ENCODE measurements at regions not wholly inside any gene's neighbourhood (a gene's known extent, or its start where the extent isn't known, plus 50 kb on each side); places are given as distances from the start of the nearest gene placed in this dataset.

GRCh38 chr3:189040656-189041335 is 131.0 kb upstream of the TPRG1 start:
- Histone ChIP-seq H4K20me1 (ENCODE audit: insufficient read depth, low read length) (no peaks in the 10 kb centered on the region), H3K9me3 (ENCODE audit: low read length) (no peaks in the 10 kb centered on the region), H3K27me3 (ENCODE audit: control insufficient read depth in 1 of 2, insufficient read depth in 2 of 2, low read length in 2 of 2) (no peaks in the 10 kb centered on the region), H3K79me2 (ENCODE audit: insufficient read depth, low read length) (no peaks in the 10 kb centered on the region), H3K9ac (ENCODE audit: insufficient read depth, low read depth, low read length) (no peak overlapping the region), H3K27ac (ENCODE audit: extremely low read length, insufficient read depth, low read length) (no peak overlapping the region), H3K4me3 (replicated peaks in 1 of 3; ENCODE audit: insufficient read depth in 1 of 3, low read depth in 2 of 3, low read length in 3 of 3) (no peak overlapping the region), H3K4me1 (ENCODE audit: insufficient read depth, low read length) (peaks cover 15% of the 10 kb centered on the region), H3K4me2 (ENCODE audit: low read depth, low read length) (no peak overlapping the region), H2AFZ (ENCODE audit: low read length) (no peak overlapping the region), H3K36me3 (replicated peaks in 1 of 2; ENCODE audit: control insufficient read depth in 1 of 2, insufficient read depth in 2 of 2, low read length in 2 of 2) (no peaks in the 10 kb centered on the region)
- no peak for DNase-seq (ENCODE audit: low spot score)
- CTCF ChIA-PET (ENCODE audit: low intra/inter-chr PET ratio, low total read pairs): no interaction called here
- 12% methylated on average over 4 of the region's 4 CpGs for WGBS (ENCODE audit: low lambda C conversion rate)
- POLR2A ChIA-PET: interaction anchor here (1.7 kb wide), 1 partner anchor 1295 kb away, joined by 3 read pairs; the partner anchor contains the start of gene BCL6
- no peak for ATAC-seq
- no TSS peak for BruUV-seq (replicated peaks)
- no peak for FAIRE-seq
- in situ Hi-C loops (cut with HindIII; ENCODE audit: extremely low pct_ligation_motif_present, low pct_unique_long_range_greater_than_20kb): no loop called here
- intact Hi-C loops (cut with micrococcal nuclease; ENCODE audit: unreplicated experiment): loop anchor here (10.0 kb wide), 3 partner anchors 104 to 1296 kb away; partner anchors contain the start of gene BCL6
- TF ChIP-seq NR1H2 (CRISPR knock-in tag; IDR thresholded peaks at IDR 0.05; ENCODE audit: borderline replicate concordance, low read depth) (no peak), REPIN1 (CRISPR knock-in tag; IDR thresholded peaks at IDR 0.05; ENCODE audit: borderline replicate concordance, low read depth) (no peak), POLR2AphosphoS2 (IDR thresholded peaks at IDR 0.05; ENCODE audit: low read depth, low read length) (no peak), TGIF2 (CRISPR knock-in tag; IDR thresholded peaks at IDR 0.05) (no peak), ZNF12 (CRISPR knock-in tag; IDR thresholded peaks at IDR 0.05) (no peak), ZNF512 (CRISPR knock-in tag; IDR thresholded peaks at IDR 0.05) (no peak), RNF219 (CRISPR knock-in tag; IDR thresholded peaks at IDR 0.05) (no peak), ZNF678 (CRISPR knock-in tag; IDR thresholded peaks at IDR 0.05) (no peak), KDM5A (IDR thresholded peaks at IDR 0.05; ENCODE audit: borderline replicate concordance, low read length) (no peak), ZNF619 (CRISPR knock-in tag; IDR thresholded peaks at IDR 0.05) (no peak), ZNF740 (CRISPR knock-in tag; IDR thresholded peaks at IDR 0.05) (no peak), KDM5B (CRISPR knock-in tag; IDR thresholded peaks at IDR 0.05; ENCODE audit: borderline replicate concordance) (no peak), SRSF1 (optimal IDR thresholded peaks at IDR 0.05; ENCODE audit: low read depth, low read length) (no peak), ZNF891 (CRISPR knock-in tag; IDR thresholded peaks at IDR 0.05) (no peak), DR1 (CRISPR knock-in tag; IDR thresholded peaks at IDR 0.05) (no peak), ZNF691 (CRISPR knock-in tag; IDR thresholded peaks at IDR 0.05; ENCODE audit: borderline replicate concordance, low read depth) (no peak), PHF21A (CRISPR knock-in tag; IDR thresholded peaks at IDR 0.05) (no peak), PREB (CRISPR knock-in tag; IDR thresholded peaks at IDR 0.05) (no peak), ZNF33A (CRISPR knock-in tag; IDR thresholded peaks at IDR 0.05; ENCODE audit: borderline replicate concordance) (no peak)
